Naive thymus-derived CD8-positive, alpha-beta T cell (primary cell): ENCODE measurements at regions not wholly inside any gene's neighbourhood (a gene's known extent, or its start where the extent isn't known, plus 50 kb on each side); places are given as distances from the start of the nearest gene placed in this dataset.

ENCODE experiments used
- ATAC-seq, 2 donors: fragments of 150-1000 bp; cut with Tn5 transposase in 1 of 2; sonication (Bioruptor Pico), chemical (Tn5 transposase) in 1 of 2; 1 replicate in 1 of 2; 2 replicates in 1 of 2; pipeline ENCODE4 v1.10.0; 2021; ENCODE audit warnings: mild to moderate bottlenecking in 2 of 2, moderate library complexity in 2 of 2
- POLR2A ChIA-PET: fragments of 350-600 bp; sonication (Branson Sonifier 250); formaldehyde crosslinking; loops from one replicate; lab custom pipeline; 2021; ENCODE audit warnings: antibody characterized with exemption; lab: Charles Lee
- DNase-seq, 10 donors: peaks; one replicate each; pipeline versions ENCODE4 v3.0.0 to v3.0.0-alpha.2; 2020 to 2022
- H3K27ac Mint-ChIP-seq, 10 donors: one replicate each; pipeline ENCODE4 v1.8.0; 2020 to 2022; ENCODE audit warnings: mild to moderate bottlenecking in 10 of 10, mixed read lengths in 10 of 10, moderate library complexity in 4 of 10, inconsistent platforms in 1 of 10
- H3K27me3 Mint-ChIP-seq, 5 donors: one replicate each; pipeline ENCODE4 v1.8.0; 2021 to 2022; ENCODE audit warnings: mixed read lengths in 5 of 5
- H3K36me3 Mint-ChIP-seq, 3 donors: one replicate each; pipeline ENCODE4 v1.8.0; 2020 to 2022; ENCODE audit warnings: mixed read lengths in 3 of 3, mild to moderate bottlenecking in 2 of 3, inconsistent platforms in 1 of 3
- H3K4me1 Mint-ChIP-seq, 4 donors: one replicate each; pipeline ENCODE4 v1.8.0; 2021 to 2022; ENCODE audit warnings: mixed read lengths in 4 of 4
- H3K4me3 Mint-ChIP-seq, 10 donors: one replicate each; pipeline ENCODE4 v1.8.0; 2020 to 2022; ENCODE audit warnings: mild to moderate bottlenecking in 10 of 10, mixed read lengths in 10 of 10, moderate library complexity in 6 of 10, inconsistent platforms in 1 of 10
- H3K9me3 Mint-ChIP-seq, 9 donors: one replicate each; pipeline ENCODE4 v1.8.0; 2020 to 2022; ENCODE audit warnings: mixed read lengths in 9 of 9, mild to moderate bottlenecking in 3 of 9, inconsistent platforms in 1 of 9, moderate library complexity in 1 of 9

DNA sequence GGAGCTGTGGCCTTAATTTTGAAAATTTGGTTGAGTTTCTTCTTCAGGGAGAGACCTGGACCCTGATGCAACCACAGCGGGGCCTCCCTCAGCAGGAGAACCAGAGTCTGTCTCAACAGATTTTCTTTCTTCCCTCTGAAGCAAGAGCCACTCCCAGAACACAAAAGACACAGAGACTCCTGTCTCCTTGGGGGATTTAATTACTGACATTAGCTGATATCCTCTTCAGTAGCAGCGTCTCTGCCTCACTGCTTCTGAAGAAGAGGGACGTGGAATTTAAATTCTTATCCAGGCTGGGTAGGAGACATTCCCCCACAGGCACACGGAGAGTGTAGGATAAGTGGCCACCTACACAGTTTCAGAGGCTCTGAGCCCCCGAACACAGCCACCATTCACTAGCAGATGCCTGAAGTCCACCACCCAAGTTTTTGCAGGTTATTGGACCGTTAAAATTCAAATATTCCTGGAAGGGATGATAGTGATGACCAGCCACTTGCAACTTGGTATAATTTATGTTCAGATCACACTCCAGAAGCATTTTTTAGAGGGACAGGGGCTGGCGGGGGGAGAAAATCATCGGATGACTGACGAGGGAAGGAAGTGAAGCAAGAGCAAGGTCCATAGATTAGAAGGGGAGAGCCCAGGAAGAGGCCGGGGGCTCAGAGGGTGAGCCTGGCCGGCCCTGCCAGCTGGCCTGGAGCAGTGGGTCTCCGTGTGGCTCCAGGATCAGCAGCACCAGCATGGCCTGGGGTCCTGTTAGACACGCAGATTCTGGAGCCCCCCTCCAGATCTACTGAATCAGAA, 109.7 kb downstream of the BDH1 start:
- DNase-seq, result no peak
- H3K9me3 Mint-ChIP-seq, result peaks cover 0 to 1% (median 0%) of the 10 kb centered on the region in 9 donors
- peak overlapping the region in 5 of 10 donors; percentile 24 to 89 (median 65) for H3K4me3 Mint-ChIP-seq
- no peak for ATAC-seq
- peak overlapping the region in 3 of 10 donors; percentile 53 to 94 (median 92) for H3K27ac Mint-ChIP-seq
- POLR2A ChIA-PET, result interaction anchor here (0.9 kb wide), 1 partner anchor 10 kb away, joined by 3 read pairs; no protein-coding TSS in a partner anchor
- H3K4me1 Mint-ChIP-seq, result peaks cover 23 to 50% (median 29%) of the 10 kb centered on the region in 4 donors
- H3K27me3 Mint-ChIP-seq, result peaks cover 0 to 12% (median 0%) of the 10 kb centered on the region in 5 donors
- H3K36me3 Mint-ChIP-seq, result no peaks in the 10 kb centered on the region

DNA sequence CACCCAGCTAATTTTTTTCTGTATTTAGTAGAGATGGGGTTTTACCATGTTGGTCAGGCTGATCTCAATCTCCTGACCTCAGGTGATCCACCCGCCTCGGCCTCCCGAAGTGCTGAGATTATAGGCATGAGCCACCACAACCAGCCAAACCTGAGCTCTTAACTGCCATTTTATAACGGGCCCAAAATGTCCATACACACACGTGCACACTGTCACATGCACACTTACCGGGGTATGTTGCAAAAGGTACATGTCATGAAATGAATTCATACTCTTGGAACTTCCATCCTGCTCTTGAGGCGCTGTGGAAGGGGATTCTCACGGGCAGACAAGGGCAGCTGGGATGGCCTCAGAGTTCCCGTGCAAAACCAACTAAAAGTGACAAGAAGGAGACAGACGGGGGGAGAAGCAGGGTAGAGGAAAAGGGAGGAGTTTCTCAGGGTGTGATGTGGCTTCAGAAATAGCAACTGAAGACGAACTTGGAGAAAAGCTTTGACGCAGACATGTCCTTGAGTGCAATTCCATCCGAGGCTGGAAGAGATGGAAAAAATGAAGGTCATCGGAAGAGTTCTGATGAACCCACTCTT, 110.9 kb downstream of the BDH1 start:
- H3K27me3 Mint-ChIP-seq, result peaks cover 0 to 12% (median 6%) of the 10 kb centered on the region in 5 donors
- peaks cover 0 to 1% (median 0%) of the 10 kb centered on the region in 9 donors for H3K9me3 Mint-ChIP-seq
- H3K27ac Mint-ChIP-seq, result peak overlapping the region in 8 of 10 donors; percentile 15 to 94 (median 76)
- POLR2A ChIA-PET, result no interaction called here
- ATAC-seq, result peak; percentile 37 to 64
- H3K36me3 Mint-ChIP-seq, result no peaks in the 10 kb centered on the region
- peak overlapping the region in 9 of 10 donors; percentile 17 to 89 (median 65) for H3K4me3 Mint-ChIP-seq
- peak in 2 of 10 donors; percentile 38 to 45 for DNase-seq
- H3K4me1 Mint-ChIP-seq, result peaks cover 23 to 50% (median 29%) of the 10 kb centered on the region in 4 donors

DNA sequence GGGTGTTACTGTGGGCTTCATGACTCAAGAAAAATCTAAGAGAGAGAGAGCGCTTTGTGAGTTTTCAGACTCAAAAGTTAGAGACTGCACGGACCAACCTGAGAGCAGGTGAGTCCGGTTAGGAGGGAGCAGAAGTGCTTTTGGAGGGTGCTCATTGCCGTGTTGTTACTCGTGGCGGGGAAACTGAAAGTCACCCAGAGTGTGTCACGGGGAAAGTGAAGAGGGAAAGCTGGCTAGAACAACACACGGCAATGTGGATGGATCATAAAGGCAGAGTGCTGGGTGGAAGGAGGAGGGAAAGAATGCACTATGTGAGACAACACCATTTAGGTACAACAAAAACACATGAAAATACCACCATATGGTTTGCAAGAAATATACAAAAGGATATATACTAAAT, 112.3 kb downstream of the BDH1 start:
- Mint-ChIP-seq H3K4me3 (peak overlapping the region in 3 of 10 donors; percentile 34 to 69 (median 65)), H3K4me1 (peaks cover 23 to 50% (median 29%) of the 10 kb centered on the region in 4 donors), H3K27me3 (peaks cover 0 to 17% (median 12%) of the 10 kb centered on the region in 5 donors), H3K36me3 (peaks cover 0 to 7% (median 0%) of the 10 kb centered on the region in 3 donors), H3K9me3 (peaks cover 0 to 1% (median 0%) of the 10 kb centered on the region in 9 donors), H3K27ac (peak overlapping the region in 3 of 10 donors; percentile 49 to 81 (median 65))
- ATAC-seq, result no peak
- no peak for DNase-seq
- POLR2A ChIA-PET, result no interaction called here

DNA sequence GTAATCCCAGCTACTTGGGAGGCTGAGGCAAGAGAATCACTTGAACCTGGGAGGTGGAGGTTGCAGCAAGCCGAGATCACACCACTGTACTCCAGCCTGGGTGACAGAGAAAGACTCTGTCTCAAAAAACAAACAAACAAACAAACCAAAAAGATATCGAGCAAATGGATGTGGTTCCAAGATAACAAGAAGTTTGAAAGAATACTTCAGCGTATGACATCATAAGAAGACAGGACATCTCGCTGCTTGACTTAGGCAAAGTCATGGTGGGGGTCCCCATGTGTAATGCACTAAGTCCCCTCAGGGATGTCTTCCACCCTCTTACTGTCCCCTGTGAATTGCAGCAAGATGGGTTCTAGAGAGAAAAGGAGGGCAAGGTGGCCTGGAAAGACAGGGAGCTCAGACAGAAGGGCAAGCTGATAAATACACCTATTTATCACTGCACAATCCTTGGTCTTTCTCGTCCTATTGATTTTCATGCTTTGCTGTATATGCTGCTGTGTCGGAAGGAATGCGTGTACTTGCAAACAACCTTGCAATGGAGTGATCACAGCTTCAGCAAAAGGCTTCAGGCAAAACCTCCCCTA, 115.0 kb downstream of the BDH1 start:
- ATAC-seq (no peak), DNase-seq (no peak)
- H3K9me3 Mint-ChIP-seq, result peaks cover 0 to 1% (median 0%) of the 10 kb centered on the region in 9 donors
- H3K27ac Mint-ChIP-seq, result peak overlapping the region in 3 of 10 donors; percentile 4 to 32 (median 7)
- POLR2A ChIA-PET, result no interaction called here
- H3K36me3 Mint-ChIP-seq, result peaks cover 0 to 8% (median 0%) of the 10 kb centered on the region in 3 donors
- H3K4me3 Mint-ChIP-seq, result peak overlapping the region in 1 of 10 donors; percentile 24
- peaks cover 0 to 18% (median 12%) of the 10 kb centered on the region in 5 donors for H3K27me3 Mint-ChIP-seq
- H3K4me1 Mint-ChIP-seq, result peaks cover 11 to 28% (median 17%) of the 10 kb centered on the region in 4 donors

DNA sequence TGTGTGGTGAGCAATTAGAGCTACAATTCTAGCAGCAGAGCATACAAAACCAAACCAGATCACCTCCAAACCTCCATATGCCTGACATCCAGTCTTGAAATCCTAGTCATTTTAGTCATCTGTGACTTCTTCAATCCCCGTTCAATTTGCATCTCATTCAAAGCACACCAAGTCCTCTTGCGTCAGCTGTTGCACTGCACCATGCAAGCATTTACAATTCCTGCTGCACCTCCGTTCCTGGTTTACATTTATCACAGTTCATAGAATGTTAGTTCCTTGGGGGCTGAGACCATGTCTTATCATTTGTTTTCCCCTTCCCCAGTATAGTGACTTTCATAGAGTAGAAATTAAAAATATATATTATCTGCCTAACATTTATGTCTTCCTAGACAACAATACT, 116.9 kb downstream of the BDH1 start:
- POLR2A ChIA-PET, result no interaction called here
- no peak for ATAC-seq
- Mint-ChIP-seq H3K4me1 (peaks cover 0 to 14% (median 6%) of the 10 kb centered on the region in 4 donors), H3K9me3 (peaks cover 0 to 1% (median 0%) of the 10 kb centered on the region in 9 donors), H3K4me3 (no peak overlapping the region), H3K27me3 (peaks cover 0 to 21% (median 12%) of the 10 kb centered on the region in 5 donors), H3K36me3 (peaks cover 0 to 8% (median 0%) of the 10 kb centered on the region in 3 donors), H3K27ac (peak overlapping the region in 1 of 10 donors; percentile 34)
- DNase-seq, result no peak

DNA sequence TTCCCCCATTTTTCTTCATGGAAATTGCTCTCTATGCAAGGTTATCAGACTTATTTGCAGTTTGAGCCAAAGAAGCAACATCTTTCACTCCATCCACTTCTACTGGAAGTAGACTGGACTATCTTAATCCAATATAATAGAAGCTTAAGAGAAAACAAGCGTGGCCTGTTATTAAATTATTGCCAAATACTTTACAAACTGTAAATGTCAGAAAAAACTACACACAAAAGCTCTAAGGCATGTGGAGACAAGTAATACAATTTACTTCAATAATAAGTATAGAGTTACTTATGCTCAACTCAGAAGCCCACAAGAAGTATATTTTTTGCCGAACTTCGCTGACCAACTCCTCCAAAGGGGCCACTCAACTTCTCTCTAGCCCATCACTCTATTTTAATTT, 120.3 kb downstream of the BDH1 start:
- Mint-ChIP-seq H3K27me3 (peaks cover 0 to 23% (median 7%) of the 10 kb centered on the region in 5 donors), H3K9me3 (no peaks in the 10 kb centered on the region), H3K27ac (no peak overlapping the region), H3K4me1 (peaks cover 0 to 15% (median 4%) of the 10 kb centered on the region in 4 donors), H3K36me3 (peaks cover 0 to 8% (median 0%) of the 10 kb centered on the region in 3 donors), H3K4me3 (no peak overlapping the region)
- POLR2A ChIA-PET, result no interaction called here
- ATAC-seq (no peak), DNase-seq (no peak)

DNA sequence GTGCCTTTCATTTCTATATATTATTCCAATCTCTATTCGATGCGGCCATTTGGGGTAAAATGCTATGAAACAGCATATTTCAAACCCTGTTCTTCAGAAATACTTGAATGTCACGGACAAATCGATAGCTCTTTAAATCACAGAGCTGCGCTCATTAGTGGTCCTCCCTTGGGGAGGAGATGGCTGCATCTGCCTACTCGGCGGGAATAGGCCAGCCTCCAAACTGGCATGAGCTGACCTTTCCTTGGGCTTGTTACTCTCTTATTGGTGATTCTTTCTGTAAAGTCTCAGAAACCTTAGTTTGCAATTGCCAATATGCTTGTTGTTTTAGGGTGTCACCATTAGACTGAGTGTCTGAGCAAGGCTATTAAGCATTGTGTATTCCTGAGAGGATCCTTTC, 120.9 kb downstream of the BDH1 start:
- peaks cover 0 to 17% (median 5%) of the 10 kb centered on the region in 4 donors for H3K4me1 Mint-ChIP-seq
- POLR2A ChIA-PET, result no interaction called here
- ATAC-seq (no peak), DNase-seq (no peak)
- H3K4me3 Mint-ChIP-seq, result no peak overlapping the region
- H3K9me3 Mint-ChIP-seq, result no peaks in the 10 kb centered on the region
- H3K36me3 Mint-ChIP-seq, result peaks cover 0 to 8% (median 0%) of the 10 kb centered on the region in 3 donors
- H3K27ac Mint-ChIP-seq, result no peak overlapping the region
- peaks cover 0 to 23% (median 7%) of the 10 kb centered on the region in 5 donors for H3K27me3 Mint-ChIP-seq

DNA sequence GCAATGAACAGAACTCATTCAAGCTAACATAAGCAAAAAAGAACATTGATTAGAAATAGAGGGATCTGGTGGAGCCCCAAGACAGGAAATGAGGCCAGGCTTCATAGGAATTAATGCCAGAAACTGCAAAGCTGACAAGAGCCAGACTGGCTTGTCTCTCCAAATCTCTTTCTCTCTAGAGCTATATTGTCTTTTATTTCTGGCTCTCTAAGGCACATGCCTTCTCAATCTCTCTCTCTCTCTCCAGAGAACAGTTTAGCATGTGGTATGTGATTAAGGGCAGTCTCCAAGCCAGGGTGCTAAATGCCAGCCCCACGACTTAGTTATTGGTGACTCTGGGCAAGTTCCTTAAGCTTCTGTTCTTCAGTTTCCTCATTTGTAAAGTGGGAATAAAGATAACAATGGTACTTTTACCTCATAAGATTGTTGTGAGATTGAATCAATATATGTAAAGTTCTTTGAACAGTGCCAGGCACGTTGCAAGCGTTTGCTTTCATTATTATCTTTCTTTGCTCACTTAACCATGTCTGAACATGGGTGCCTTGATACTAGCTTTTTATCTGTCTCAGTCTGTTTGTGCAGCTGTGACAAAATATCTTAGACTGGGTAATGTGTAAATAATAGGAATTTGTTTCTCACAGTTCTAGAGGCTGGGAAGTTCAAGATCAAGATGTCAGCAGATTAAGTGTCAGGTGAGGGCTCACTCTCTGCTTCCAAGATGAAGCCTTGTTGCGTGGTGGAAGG, 123.2 kb downstream of the BDH1 start:
- Mint-ChIP-seq H3K4me3 (no peak overlapping the region), H3K27ac (peak overlapping the region in 1 of 10 donors; percentile 47), H3K9me3 (no peaks in the 10 kb centered on the region), H3K27me3 (peaks cover 0 to 19% (median 6%) of the 10 kb centered on the region in 5 donors), H3K36me3 (no peaks in the 10 kb centered on the region), H3K4me1 (peaks cover 12 to 32% (median 16%) of the 10 kb centered on the region in 4 donors)
- no peak for DNase-seq
- no peak for ATAC-seq
- POLR2A ChIA-PET, result no interaction called here

DNA sequence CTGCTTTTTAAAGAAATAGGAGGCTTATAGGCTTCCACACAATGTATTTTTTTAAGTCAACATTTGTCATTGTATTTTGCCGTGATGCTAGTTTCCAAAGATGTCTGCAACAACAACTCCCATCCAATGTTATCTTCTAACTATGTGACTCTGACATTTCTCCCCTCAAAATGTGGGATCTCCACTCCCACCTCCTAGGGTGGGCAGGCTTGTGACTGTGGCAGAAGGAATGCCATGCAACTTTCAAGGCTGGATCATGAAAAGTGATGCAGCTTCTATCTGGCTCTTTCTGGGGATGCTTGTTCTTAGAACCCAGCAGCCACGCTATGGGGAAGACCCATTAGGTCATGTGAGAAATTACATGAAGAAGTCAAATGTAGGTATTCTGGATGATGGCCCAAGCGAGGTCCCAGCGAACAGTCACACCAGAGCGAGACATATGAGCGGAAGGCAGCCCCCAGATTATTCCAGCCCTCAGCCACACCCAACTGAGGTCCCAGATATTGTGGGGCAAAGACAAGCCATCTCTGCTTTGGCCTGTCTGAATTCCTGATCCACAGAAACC, 124.3 kb downstream of the BDH1 start:
- DNase-seq (no peak), ATAC-seq (no peak)
- POLR2A ChIA-PET, result no interaction called here
- Mint-ChIP-seq H3K4me3 (no peak overlapping the region), H3K36me3 (no peaks in the 10 kb centered on the region), H3K27ac (peak overlapping the region in 1 of 10 donors; percentile 39), H3K27me3 (peaks cover 0 to 19% (median 6%) of the 10 kb centered on the region in 5 donors), H3K4me1 (peaks cover 12 to 32% (median 18%) of the 10 kb centered on the region in 4 donors), H3K9me3 (no peaks in the 10 kb centered on the region)

DNA sequence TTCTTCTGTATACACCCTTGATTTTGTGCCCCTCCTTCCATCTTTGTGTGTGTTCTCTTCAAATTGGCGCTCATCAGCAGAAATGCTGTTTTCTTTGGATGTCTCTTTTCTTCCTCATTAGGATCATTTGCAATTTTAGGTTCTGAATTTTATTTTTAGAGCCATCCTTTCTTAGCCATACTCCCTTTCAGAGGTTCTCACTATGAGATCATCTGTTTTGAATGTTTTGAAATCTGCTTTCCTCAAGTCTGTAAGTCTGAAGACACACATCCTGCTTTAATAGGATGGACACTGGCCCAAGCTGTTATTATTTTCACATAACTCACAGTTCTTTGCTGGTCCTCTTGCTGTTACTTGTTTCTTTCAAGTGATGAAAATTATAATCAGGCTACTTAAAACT, 124.8 kb downstream of the BDH1 start:
- Mint-ChIP-seq H3K27me3 (peaks cover 0 to 19% (median 6%) of the 10 kb centered on the region in 5 donors), H3K27ac (peak overlapping the region in 1 of 10 donors; percentile 39), H3K4me3 (peak overlapping the region in 3 of 10 donors; percentile 1 to 11 (median 1)), H3K4me1 (peaks cover 12 to 32% (median 18%) of the 10 kb centered on the region in 4 donors), H3K36me3 (no peaks in the 10 kb centered on the region), H3K9me3 (no peaks in the 10 kb centered on the region)
- ATAC-seq, result no peak
- POLR2A ChIA-PET, result no interaction called here
- DNase-seq, result no peak

DNA sequence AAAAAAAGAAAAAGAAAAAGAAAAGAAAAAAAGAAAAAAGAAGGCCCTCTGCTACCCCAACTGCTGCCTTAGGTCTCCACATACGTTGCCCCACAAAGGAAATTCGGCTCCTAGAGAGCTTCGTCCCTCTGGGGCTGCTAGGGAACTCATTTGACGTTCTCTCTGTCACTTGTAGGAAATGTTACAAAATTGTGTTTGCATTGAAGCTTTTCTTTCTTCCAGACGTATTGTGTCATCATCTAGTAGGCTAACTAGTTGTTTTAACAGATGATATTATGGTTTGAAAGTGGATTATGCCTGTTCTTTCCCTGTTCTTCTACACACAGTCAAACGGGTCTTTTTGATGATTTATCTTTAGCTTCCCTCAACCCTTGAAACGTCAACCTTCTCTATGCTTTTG, 125.3 kb downstream of the BDH1 start:
- Mint-ChIP-seq H3K4me3 (peak overlapping the region in 3 of 10 donors; percentile 1 to 11 (median 1)), H3K4me1 (peaks cover 12 to 32% (median 18%) of the 10 kb centered on the region in 4 donors), H3K27ac (peak overlapping the region in 3 of 10 donors; percentile 8 to 39 (median 22)), H3K9me3 (no peaks in the 10 kb centered on the region), H3K36me3 (no peaks in the 10 kb centered on the region), H3K27me3 (peaks cover 0 to 19% (median 6%) of the 10 kb centered on the region in 5 donors)
- DNase-seq (no peak), ATAC-seq (no peak)
- POLR2A ChIA-PET, result no interaction called here
